Suppressor macrophage treated with lipopolysaccharide for 4 hours (primary cell): ENCODE measurements at regions not wholly inside any gene's neighbourhood (a gene's known extent, or its start where the extent isn't known, plus 50 kb on each side); places are given as distances from the start of the nearest gene placed in this dataset.
"Not testable (repeated sequence)": the region's sequence is repeated elsewhere in the genome, so short reads cannot be mapped to it uniquely, and the experiment has no call there.

Experiments used
- DNase-seq: peaks from one replicate; pipeline ENCODE4 v3.0.0-alpha.2; 2020

DNA sequence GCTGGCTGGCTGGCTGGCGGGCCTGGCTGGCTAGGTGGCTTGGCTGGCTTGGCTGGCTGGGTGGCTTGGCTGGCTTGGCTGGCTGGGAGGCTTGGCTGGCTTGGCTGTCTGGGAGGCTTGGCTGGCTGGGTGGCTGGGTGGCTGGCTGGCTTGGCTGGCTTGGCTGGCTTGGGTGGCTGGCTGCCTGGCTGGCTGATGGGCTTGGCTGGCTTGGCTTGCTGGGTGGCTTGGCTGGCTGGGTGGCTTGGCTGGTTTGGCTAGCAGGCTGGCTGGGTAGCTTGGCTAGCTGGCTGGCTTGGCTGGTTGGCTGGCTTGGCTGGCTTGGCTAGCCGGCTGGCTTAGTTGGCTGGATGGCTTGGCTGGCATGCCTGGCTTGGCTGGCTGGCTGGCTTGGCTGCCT, 2834.1 kb downstream of the RPIA start:
- DNase-seq: not testable (repeated sequence)

DNA sequence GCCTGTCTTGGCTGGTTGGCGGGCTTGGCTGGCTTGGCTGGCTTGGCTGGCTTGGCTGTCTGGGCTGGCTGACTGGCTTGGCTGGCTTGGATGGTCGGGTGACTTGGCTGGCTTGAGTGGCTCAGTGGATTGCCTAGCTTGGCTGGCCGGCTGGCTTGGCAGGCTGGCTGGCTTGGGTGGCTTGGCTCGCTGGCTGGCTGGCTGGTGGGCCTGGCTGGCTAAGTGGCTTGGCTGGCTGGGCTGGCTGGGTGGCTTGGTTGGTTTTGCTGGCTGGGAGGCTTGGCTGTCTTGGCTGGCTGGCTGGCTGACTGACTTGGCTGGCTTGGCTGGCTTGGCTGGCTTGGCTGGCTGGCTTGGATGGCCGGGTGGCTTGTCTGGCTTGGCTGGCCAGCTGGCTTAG, 2834.6 kb downstream of the RPIA start:
- DNase-seq: not testable (repeated sequence)

DNA sequence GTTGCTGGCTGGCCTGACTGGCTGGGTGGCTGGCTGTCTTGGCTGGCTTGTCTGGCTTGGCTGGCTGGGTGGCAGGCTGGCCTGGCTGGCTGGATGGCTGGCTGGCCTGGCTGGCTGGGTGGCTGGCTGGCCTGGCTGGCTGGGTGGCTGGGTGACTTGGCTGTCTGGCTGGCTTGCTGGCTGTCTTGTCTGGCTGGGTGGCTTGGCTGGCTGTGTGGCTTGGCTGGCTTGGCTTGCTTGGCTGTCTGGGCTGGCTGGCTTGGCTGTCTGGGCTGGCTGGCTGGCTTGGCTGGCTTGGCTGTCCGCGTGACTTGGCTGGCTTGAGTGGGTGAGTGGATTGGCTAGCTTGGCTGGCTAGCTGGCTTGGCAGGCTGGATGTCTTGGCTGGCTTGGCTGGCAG, 2835.6 kb downstream of the RPIA start:
- not testable (repeated sequence) for DNase-seq

DNA sequence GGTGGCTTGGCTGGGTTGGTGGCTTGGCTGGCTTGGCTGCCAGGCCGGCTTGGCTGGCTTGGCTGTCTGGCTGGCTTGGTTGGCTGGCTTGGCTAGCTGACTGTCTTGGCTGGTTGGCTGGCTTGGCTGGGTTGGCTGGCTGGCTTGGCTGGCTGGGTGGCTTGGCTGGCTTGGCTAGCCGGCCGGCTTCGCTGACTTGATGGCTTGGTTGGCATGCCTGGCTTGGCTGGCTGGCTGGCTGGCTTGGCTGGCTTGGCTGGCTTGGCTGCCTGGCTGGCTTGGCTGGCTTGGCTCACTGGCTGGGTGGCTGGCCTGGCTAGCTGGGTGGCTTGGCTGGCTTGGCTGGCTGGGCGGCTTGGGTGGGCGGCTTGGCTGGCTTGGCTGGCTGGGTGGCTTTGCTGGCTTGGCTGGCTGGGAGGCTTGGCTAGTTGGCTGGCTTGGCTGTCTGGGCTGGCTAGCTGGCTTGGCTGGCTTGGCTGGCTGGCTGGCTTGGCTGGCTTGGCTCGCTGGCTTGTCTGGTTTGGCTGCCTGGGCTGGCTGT, 2836.1 kb downstream of the RPIA start:
- not testable (repeated sequence) for DNase-seq

DNA sequence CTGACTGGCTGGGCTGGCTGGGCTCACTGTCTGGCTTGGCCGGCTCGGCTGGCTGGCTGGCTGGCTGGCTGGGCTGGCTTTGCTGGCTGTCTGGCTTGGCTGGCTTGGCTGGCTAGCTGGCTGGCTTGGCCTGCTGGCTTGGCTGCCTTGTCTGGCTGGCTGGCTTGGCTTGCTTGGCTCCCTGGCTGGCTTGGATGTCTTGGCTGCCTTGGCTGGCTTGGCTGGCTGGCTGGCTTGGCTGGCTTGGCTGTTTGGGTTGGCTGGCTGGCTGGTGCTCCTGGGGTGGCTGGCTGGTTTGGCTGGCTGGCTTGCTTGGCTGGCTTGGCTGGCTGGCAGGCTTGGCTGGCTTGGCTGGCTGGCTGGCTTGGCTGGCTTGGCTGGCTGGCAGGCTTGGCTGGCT, 2836.9 kb downstream of the RPIA start:
- not testable (repeated sequence) for DNase-seq

DNA sequence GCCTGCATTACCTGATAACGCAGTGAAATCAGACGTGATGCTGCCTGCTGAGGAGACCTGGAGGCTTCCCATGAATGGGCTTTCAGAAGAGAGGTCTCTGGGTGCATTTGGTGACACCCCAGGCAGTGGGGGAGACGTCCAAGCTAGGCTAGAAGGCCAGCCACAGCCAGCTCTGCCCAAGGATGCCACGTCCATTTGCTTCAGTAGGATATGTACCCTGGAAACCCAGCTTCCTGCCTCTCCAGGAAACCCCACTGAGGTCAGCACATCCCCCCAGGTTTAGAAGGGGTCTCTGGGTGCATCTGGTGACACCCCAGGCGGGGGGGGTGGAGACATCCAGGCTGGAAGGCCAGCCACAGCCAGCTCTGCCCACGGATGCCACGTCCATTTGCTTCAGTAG, 2844.6 kb downstream of the RPIA start:
- not testable (repeated sequence) for DNase-seq

DNA sequence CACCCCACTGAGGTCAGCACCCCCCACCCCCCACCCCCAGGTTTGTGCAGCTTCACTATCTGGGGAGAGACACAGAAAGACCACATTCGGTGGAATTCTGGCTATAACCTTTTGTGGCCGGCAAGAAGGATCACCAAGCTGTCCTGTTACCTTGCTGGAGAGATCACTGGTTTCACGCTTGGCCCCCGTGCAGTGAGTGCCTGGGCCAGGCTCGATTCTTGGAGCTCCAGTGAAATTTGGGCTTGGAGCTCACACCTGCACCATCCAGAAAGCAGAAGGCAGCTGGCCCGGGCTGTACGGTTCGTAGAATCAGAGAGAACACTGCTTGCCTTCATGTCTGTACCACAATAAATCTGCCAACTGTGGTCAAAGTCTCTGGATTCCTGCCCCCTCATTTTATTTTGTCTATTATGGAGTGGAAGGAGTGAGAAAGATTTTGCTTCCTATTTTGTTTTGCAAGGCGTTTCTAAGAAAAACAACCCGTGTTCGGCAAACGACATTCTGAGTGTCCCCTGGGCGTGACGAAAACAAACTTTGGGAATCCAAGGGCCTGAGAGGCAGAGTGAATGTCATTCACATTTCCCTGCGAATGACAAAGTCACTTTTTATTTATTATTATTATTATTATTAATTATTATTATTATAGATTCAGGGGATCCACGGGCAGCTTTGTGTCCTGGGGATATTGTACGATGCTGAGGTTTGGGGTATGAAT, 2845.2 kb downstream of the RPIA start:
- DNase-seq: not testable (repeated sequence)

DNA sequence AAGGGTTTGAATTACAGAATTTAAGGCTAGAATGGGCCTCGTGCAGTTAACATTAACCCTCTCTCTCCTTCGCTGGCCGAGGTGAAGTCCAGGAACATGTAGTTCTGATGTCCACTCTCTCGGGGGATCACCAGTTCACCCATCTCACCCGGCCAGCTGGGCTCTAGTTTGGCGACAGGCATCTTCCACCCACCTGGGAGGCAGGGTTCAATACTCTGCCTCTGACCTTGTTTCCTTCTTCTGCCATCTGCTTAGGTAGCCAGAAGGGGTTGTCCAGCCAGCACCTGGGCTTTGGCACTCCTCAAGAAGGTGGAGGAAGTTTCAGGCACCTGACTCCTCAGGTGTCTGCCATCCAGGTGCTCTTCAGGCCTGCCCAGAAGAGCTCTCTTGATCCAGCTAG, 2857.8 kb downstream of the RPIA start:
- not testable (repeated sequence) for DNase-seq

DNA sequence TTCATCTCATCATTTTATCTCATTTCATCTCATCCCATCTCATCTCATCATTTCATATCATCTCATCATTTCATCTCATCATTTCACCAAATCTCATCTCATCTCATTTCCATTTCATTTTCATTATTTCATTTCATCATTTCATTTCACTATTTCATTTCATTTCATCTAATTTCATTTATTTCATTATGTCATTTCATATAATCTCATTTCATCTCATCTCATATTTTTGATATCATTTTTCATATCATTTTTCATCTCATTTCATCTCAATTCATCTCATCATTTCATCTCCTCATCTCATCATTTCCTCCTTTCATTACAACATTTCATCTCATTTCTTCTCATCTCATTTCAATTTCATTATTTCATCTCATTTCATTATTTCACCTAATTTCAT, 2866.8 kb downstream of the RPIA start:
- DNase-seq: not testable (repeated sequence)

DNA sequence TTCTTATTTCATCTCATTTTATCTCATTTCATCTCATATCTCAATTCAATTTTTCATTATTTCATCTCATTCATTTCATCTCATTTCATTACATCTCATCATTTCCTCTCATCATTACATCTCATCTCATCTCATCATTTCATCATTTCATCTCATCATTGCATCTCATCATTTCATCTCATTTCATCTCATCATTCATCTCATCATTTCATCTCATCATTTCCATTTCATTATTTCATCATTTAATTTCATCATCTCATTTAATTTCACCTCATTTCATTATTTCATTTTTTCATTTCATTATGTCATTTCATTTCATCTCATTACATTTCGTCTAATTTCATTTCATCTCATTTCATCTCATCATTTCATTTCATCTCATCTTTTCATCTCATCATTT, 2867.8 kb downstream of the RPIA start:
- not testable (repeated sequence) for DNase-seq

DNA sequence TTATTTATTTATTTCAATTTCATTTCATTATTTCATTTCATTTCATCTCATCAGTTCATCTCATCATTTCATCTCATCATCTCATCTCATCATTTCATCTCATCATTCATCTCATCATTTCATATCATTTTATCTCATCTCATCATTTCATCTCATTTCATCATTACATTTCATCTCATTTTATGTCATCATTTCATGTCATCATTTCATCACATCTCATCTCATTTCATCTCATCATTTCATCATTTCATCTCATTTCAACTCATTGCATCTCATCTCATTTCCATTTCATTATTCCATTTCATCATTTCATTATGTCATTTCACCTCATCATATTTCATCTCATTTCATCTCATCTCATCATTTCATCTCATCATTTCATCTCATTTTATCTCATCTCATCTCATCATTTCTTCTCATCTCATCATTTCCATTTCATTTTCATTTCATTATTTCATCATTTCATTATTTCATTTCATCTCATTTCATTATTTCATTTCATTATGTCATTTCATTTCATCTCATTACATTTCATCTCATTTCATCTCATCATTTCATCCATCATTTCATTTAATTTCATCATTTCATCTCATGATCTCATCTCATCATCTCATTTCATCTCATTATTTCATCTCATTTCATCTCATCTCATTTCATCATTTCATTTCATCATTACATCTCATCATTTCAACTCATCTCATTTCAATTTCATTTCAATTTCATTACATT, 2868.6 kb downstream of the RPIA start:
- not testable (repeated sequence) for DNase-seq

DNA sequence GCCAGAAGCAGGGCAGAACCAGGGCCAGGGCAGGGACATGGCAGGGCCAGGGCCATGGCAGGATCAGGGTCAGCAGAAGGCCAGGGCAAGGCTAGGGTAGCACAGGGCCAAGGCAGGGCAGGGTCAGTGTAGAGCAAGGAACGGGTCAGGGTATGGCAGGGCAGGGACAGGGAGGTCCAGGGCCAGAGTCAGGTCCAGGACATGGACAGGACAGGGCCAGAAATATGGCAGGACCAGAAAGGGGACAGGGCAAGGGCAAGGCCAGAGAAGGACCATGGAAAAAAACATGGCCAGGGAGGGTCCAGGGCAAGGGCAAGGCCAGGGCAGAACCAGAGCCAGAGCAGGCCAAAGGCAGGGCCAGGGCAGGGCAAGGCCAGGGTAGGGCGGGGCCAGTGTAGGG, 2870.7 kb downstream of the RPIA start:
- DNase-seq: not testable (repeated sequence)

DNA sequence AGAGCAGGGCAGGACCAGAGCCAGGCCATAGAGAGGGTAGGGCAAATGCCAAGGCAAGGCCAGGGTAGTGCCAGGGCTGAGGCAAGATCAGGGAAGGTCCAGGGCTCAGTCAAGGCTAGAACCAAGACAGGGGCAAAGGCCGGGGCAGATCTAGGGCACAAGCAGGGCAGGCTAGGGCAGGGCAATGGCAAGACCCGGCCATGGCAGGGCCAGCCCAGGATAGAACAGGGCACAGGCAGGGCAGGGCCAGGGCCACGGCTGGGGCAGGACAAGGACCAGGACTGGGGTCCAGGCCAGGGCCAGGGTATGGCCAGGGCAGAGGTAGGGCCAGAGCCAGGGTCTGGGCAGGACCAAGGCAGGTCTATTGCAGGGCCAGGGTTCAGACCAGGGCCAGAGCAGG, 2873.2 kb downstream of the RPIA start:
- not testable (repeated sequence) for DNase-seq

DNA sequence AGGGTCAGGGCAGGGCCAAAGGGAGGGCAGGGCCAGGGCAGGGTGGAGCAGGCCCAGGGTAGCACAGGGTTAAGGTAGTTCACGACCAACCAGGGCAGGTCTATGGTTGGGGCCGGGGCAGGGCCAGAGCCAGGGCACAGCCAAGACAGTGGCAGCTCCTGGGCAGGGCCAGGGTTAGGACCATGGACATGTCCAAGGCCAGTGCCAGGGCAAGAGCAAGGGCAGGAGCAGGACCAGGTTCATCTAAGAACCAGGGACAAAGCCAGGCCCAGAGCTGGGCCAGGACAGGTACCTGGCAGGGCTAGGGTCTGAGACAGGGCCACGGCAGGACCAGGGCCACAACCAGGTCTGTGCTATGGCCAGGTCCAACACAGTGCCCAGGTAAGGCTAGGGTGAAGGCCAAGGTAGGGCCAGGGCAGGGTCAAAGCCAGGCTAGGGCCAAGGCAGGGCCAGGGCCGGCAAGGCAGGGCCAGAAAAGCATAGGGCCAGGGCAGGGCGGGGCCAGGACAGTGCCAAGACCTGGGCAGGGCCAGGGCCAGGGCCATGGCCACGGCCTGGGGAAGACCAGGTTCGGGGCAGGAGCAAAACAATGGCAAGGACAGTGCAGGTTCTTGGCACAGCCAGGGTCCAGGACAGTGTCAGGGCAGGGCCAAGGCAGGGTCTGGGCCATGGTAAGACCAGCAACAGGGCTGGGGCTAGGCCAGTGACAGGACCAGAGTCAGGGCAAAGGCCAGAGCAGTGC, 2874.4 kb downstream of the RPIA start:
- DNase-seq: not testable (repeated sequence)

DNA sequence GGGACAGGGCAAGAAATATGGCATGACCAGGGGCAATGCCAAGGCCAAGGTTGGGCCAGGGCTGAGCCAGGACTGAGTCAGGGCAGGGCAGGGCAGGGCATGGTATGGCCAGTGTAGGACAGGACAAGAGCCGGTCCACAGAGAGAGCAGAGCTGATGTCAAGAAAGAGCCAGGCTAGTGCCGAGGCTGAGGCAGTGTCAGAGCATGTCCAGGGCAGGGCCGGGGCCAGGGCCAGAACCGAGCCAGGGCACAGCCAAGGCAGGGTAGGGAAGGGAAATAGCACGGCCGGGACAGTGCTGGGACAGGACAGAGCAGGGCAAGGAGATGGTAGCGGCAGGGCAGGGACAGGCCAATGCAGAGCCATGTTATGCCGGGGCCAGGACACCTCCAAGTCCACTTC, 2875.1 kb downstream of the RPIA start:
- DNase-seq: not testable (repeated sequence)

DNA sequence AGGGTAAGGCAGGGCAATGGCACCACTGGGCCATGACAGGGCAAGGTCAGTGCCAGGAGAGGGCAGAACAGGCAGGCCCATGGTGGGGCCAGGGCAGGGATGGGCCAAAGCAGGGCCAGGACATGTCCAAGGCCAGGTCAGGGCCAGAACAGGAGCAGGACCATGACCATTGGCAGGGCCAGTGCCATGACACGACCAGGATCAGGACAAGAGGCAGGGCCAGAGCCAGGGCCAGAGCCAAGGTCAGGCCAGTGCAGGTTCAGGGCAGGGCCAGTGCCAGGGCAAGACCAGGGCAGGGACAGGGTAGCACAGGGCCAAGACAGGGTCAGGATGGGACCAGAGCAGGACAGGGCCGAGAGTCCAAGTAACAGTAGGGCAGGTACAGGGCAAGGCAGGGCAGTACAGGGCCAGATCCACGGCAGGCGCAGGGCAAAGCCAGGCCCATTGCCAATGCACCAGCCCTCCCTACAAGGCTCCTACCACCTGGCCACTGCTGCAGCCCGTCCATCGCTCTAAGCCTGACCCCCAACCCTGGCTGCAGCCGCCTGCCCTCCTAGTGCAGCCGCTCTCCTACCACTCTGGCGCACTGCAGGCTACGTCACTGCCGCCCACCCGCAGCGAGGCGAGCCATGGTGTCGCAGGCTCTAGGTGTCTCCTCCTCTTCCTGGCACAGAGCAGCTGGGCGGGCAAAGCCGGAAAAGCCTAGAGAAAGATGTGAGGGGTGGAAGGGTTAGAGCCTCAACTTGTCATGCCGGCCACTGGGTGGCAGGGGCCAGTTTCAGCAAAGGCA, 2876.3 kb downstream of the RPIA start:
- not testable (repeated sequence) for DNase-seq

DNA sequence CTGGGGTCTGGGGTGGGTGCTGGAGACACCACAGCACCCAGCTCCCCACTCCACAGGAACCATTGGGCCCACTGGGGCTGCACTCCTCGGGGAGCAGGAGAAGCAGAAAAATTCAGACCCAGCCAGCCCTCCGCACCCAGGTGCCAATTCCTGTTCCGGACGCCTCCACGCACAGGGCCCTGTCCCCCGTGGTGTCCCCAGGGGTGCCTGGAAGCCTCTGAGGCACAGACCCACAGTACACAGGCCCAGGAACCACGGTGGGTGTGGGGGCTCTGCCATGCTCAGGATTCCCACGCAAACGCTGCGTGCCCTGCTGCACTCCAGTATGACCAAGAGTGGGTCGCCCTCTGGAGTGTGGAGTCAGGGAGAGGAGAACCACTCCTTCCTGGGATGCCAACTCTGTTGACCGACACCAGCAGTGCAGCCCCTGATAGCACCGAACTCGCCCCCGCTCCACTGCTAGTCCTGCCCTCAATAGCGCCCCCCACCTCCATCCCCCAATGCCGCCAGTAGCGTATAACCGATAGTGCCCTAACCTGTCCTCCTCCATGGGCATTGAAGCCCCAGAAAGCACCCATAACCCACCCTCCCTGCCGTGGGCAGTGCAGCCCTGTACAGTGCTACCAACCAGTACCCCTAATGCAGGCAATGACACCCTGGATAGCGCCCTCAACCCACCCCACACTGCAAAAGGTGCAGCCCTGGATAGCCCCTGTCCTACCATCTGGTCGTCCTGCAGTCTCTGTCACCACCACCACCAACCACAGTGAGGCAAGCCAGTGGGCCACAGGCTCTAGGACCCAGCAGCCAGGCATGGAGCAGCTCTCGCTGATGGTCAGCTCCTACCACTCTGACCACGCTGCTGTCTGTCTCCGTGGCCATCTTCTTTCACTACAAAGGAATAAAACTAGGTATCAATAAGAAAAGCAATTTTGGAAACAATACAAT, 2877.2 kb downstream of the RPIA start:
- not testable (repeated sequence) for DNase-seq

DNA sequence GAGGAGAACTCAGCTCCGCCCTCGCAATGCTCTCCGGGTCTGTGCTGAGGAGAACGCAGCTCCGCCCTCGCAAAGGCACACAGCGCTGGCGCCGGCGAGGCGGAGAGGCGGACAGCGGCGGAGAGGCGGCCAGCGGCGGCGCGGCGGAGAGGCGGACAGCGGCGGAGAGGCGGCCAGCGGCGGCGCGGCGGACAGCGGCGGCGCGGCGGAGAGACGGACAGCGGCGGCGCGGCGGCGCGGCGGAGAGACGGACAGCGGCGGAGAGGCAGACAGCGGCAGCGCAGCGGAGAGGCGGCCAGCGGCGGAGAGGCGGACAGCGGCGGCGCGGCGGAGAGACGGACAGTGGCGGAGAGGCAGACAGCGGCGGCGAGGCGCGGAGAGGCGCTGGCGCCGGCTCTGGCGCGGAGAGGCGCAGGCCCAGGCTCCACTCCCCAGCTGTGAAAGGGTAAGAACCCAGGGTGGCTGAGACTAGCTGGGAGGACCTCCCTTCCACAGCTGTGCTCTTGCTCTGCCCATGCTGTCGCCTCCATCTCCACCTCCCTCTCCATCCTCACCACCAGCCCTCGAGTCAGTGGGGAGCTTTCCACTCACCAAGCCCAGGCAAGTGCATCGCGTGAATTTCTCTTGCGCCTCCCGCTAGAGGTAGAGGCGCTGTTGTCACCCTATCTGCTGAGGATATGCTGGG, 2879.9 kb downstream of the RPIA start:
- not testable (repeated sequence) for DNase-seq

DNA sequence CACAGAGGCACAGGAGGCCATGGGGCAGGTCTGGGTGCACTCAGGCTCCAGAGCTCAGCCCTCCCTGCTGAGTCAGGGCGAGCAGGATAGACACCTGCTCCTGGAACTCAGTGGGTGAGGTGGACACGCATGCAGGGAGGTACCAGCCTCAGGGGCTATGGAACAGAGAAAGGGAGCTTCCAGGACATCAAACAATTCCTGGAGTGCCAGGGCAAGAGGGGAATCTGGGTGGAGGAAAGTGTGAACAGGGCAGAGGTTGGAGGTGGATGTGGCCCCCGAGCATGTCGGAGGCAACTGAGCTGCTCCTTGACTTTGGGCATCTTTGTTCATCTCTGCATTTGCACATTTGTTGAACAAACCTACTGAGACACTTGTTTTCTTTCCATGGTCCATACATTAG, 2881.5 kb downstream of the RPIA start:
- DNase-seq: not testable (repeated sequence)

DNA sequence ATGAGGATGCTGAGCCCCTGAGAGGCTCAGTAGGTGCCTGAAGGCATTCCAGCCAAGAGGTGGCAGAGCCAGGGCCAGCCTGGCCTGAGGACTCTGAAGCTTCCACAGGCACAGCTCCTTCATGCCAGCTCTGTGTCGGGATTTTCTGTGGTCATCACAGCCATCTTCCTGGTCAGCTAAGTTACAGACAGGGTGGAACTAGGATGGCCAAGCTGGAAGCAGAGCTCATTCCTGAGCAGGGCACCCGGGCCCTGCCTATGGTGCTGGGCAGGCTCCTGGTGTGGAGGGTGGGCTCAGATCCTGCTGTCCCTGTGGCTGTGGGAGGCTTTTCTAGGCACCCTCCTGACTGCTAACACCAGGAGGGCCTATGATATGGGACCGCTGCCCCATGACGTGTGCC, 2882.3 kb downstream of the RPIA start:
- not testable (repeated sequence) for DNase-seq

DNA sequence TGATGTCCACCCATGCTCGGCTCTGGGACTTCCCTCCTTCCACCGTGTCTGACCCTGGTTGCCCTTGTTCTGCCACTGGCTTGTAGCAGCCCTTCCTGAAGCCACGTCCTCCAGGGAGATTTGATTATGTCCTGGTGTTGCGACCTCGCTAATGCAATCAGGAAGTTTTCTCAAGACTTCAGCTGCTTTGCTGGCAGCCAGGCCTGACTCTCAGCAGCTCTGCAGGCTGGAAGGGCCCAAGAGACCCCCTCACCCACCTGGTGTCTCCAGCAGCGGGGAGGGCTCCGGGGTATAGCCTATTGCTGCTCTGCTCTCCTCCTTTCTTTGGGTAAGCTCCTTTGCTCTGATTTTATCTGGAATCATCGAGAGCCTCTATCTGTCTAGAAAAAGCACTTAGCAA, 2882.8 kb downstream of the RPIA start:
- DNase-seq: not testable (repeated sequence)
